ENCODE measurements at regions not wholly inside any gene's neighbourhood (a gene's known extent, or its start where the extent isn't known, plus 50 kb on each side); places are given as distances from the start of the nearest gene placed in this dataset.

DNA sequence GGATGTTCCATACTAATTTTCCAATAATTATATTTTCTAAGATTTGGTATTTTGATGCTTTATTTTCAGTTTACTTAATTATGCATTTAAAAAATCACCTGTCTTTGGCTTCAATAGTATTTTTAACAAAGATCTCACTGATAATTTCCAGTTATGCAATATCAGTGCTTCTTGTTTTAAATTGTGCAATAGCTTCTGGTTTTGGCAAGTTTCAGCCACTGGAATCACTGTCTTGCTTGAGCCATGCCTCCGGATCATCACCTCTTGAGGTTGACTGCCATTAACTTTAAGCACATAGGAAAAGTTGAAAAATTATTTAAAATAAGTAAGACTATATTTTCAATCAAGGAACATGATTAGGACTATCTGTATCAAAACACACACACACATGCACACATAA, 1242.1 kb downstream of the HACE1 start:
- no peak overlapping the region for H3K4me3 ChIP-seq
- TF ChIP-seq, protein P1, sequence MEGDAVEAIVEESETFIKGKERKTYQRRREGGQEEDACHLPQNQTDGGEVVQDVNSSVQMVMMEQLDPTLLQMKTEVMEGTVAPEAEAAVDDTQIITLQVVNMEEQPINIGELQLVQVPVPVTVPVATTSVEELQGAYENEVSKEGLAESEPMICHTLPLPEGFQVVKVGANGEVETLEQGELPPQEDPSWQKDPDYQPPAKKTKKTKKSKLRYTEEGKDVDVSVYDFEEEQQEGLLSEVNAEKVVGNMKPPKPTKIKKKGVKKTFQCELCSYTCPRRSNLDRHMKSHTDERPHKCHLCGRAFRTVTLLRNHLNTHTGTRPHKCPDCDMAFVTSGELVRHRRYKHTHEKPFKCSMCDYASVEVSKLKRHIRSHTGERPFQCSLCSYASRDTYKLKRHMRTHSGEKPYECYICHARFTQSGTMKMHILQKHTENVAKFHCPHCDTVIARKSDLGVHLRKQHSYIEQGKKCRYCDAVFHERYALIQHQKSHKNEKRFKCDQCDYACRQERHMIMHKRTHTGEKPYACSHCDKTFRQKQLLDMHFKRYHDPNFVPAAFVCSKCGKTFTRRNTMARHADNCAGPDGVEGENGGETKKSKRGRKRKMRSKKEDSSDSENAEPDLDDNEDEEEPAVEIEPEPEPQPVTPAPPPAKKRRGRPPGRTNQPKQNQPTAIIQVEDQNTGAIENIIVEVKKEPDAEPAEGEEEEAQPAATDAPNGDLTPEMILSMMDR (IDR thresholded peaks at IDR 0.05) = no peak
- ATAC-seq = no peak
- no peaks in the 10 kb centered on the region for H3K4me1 ChIP-seq
- H3K27ac ChIP-seq = no peak overlapping the region
- H3K36me3 ChIP-seq = no peaks in the 10 kb centered on the region
- no peak for DNase-seq
- peaks cover 0 to 7% of the 10 kb centered on the region in 2 donors for H3K9me3 ChIP-seq
- intact Hi-C loops (cut with DNase I) = no loop called here
- no peaks in the 10 kb centered on the region for H3K27me3 ChIP-seq

DNA sequence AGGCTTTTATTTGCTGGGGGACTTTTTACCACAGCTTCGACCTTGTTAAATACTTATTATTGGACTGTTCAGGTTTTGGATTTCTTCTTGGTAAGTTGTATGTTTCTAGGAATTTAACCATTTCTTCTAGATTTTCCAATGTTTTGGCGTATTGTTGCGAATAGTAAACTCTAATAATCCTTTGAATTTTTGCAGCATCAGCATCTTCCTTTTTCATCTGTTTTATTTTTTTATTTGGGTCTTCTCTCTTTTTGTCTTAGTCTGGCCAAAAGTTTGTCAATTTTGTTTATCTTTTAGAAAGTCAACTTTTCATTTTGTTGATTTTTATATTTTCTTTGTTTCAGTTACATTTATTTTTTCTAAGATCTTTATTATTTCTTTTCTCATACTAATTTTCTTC, 1272.0 kb downstream of the HACE1 start:
- TF ChIP-seq, protein P1 (IDR thresholded peaks at IDR 0.05) = no peak
- H3K27ac ChIP-seq = no peak overlapping the region
- peaks cover 0 to 4% of the 10 kb centered on the region in 2 donors for H3K9me3 ChIP-seq
- ATAC-seq (no peak), DNase-seq (no peak)
- intact Hi-C loops (cut with DNase I) = no loop called here
- H3K4me1 ChIP-seq = no peaks in the 10 kb centered on the region
- no peaks in the 10 kb centered on the region for H3K27me3 ChIP-seq
- no peaks in the 10 kb centered on the region for H3K36me3 ChIP-seq
- H3K4me3 ChIP-seq = no peak overlapping the region

DNA sequence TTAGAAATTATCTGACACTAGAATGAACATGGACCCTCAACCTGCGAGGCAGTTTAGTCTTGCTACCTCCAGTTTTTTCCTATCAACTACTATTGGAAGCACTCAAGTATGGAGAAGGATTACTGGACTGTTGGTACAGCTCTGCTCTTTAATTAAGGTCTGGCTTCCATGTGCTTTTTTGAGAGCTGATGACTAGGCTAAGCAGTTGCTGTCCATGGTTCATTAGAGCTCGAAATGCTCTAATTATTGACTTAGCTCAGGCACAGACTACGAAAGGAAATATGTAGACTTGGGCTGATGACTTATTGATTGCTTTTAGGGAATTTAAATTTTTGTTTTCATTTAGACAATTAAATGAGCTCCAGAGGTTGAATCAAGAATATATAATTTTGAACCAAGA, 1281.6 kb downstream of the HACE1 start:
- H3K9me3 ChIP-seq = peaks cover 0 to 8% of the 10 kb centered on the region in 2 donors
- no peaks in the 10 kb centered on the region for H3K36me3 ChIP-seq
- no peaks in the 10 kb centered on the region for H3K4me1 ChIP-seq
- no peak overlapping the region for H3K27ac ChIP-seq
- H3K27me3 ChIP-seq = no peaks in the 10 kb centered on the region
- TF ChIP-seq, protein P1 (IDR thresholded peaks at IDR 0.05) = no peak
- no peak overlapping the region for H3K4me3 ChIP-seq
- no peak for ATAC-seq
- intact Hi-C loops (cut with DNase I) = no loop called here
- no peak for DNase-seq

DNA sequence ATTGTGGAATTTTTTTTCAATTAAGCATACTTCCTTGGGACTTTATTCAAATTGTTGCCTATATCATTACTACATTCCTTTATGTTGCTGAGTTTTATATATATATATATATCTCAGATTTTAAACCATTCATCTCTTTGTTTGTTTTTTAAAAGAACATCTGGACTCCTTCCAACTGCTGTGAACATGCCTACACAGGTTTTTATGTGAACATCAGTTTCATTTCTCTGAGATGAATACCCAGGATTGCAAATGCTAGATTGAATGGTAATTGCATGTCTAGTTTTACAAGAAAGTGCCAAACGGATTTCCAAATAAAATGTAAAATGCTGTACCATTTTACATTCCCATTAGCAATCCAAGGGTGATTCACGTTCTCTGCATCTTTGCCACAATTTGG, 1289.3 kb downstream of the HACE1 start:
- Histone ChIP-seq H3K4me3 (no peak overlapping the region), H3K27me3 (no peaks in the 10 kb centered on the region), H3K9me3 (no peaks in the 10 kb centered on the region), H3K36me3 (no peaks in the 10 kb centered on the region), H3K4me1 (no peaks in the 10 kb centered on the region), H3K27ac (no peak overlapping the region)
- TF ChIP-seq, protein P1 (IDR thresholded peaks at IDR 0.05) = no peak
- intact Hi-C loops (cut with DNase I) = no loop called here
- DNase-seq (no peak), ATAC-seq (no peak)

DNA sequence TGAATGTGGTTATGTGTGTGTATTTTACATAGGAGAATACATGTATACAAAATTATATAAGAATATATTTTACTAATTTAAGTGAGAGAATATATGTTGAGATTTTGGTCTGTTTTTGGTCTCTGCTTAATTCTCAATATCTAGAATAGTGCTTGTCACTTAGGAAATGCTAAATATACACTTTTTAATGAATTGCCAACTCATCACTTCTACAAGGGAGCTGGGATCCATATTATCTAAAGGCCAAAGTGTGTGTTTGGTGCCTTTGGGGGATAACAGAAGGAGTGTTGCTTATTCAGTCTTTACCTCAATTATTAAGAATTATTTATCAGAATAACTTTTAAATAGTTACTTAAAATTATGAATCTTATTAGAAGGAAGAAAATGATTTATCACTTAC, 1304.8 kb downstream of the HACE1 start:
- ATAC-seq (no peak), DNase-seq (no peak)
- TF ChIP-seq, protein P1 (IDR thresholded peaks at IDR 0.05) = no peak
- intact Hi-C loops (cut with DNase I) = no loop called here
- Histone ChIP-seq H3K27me3 (no peaks in the 10 kb centered on the region), H3K27ac (no peak overlapping the region), H3K4me1 (no peaks in the 10 kb centered on the region), H3K4me3 (no peak overlapping the region), H3K36me3 (no peaks in the 10 kb centered on the region), H3K9me3 (peaks cover 0 to 7% of the 10 kb centered on the region in 2 donors)

Data from left lung (tissue), 4 donors.